ENCODE measurements at regions not wholly inside any gene's neighbourhood (a gene's known extent, or its start where the extent isn't known, plus 50 kb on each side); places are given as distances from the start of the nearest gene placed in this dataset.

DNA sequence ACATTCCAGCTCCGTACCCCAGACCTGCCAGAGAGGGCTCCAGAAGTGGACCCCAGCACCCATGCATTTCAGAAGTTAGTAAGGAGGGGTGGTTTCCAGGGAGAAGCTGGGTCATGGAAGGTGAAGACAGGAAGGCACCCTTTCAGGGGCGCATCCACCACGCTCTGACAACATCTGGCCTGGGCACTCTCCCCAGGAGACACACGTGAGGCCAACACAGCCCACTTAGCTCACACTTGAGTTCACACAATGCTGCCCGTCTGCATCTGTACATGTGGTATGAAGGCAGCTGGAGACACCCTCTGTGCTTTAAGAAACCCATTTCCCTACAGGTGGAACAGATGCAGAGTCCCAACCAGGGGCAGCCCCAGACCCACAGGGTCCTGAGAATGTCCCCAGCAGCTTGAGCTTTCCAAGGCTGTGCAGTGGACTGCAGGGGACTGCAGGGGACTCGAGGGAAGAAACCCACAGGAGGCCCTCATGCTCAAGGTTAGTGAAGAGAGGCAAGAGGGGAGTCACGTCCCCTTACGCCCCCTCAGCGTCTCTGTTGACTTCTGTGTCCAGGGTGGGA lies 326.8 kb upstream of the IRX1 start:
- DNase-seq, result no peak

DNA sequence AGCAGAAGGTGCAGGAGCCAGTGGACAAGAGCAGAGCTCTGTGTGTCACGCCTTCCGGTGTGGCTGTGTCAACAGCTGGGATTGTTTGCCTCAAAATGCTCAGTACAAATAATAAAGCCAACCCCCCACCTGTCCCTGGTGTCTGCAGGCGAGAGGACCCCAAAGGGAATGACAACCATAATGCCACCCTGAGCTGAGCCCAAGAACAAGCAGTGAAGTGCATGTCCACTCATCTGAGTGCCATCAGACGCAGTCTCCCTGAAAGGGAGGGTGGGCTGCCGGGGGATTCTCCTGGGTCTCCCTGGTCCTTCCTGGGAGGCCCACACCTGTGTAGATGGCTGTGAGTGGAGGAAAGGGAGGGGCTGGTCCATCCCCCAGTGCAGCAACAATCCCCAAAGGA lies 328.8 kb upstream of the IRX1 start:
- DNase-seq, result no peak

DNA sequence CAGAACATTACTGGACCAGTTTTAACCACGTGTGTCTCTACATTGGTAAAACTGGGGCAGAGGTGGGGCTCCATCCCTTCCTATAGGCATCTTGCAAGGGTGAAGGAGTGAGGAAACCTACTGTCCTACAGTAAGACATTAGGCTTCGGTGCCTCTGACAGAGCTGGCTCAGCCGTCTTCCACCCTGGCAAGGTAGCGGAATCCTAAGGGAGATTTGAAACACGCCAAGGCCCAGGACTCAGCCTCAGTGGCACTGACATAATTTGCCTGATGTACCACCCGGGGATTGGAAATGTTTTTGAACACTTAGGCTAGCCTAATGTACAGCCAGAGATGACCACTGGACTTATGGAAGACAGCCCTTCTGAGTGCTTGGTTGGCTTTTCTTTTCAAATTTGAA lies 329.7 kb upstream of the IRX1 start:
- no peak for DNase-seq

DNA sequence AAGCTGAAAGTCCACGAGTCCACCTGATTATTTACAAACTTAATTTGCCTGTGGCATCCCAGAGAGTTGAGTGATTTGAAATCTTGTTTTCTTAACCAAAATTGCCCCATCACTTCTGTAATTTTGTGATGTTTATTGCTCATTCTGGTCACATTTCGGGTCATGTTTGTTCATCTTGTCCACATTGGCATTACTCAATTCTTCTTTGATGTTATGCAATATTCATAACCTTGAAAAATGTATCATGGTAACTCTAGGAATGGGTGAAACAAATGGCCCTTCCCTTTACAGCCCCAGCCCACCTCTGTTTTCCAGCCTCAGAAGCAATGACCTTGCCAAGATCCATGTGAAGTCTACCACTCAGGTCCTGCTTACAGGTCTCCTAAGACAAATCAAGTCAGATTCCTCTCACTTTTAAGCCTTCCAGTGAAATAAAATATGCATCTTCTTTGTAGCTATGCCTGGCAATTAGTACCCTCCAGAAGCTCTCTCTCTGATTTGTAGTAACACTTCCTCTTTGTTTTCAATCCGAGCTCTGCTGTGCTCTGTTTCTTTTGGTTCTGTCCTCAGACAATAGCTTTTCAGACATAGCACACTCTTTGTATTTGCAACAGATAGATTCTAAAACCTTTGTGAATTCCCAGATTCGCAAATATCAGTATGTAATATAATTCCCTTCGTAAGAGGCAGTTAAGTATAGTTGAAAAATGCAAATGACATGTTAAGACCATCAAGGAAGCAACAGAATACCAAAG lies 330.3 kb upstream of the IRX1 start:
- DNase-seq, result no peak

DNA sequence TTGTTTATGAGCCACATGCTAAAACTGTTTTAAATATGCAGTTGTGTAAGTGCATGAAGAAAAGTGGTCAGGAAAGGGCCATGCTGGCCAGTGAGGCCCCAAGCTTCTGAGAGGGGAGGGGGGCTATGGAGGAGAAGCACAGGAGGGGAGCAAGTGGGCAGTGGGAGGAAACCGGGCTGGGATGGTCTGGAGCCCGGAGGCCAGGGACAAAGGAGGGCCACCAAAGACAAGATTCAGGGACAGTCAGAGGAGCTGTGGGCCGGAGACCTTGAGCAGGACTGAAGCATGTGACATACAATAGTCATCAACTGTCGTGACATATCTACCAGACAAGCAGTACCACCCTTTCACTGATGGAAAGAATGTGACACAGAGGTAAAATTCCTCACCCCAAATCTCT lies 333.2 kb upstream of the IRX1 start:
- DNase-seq, result no peak

DNA sequence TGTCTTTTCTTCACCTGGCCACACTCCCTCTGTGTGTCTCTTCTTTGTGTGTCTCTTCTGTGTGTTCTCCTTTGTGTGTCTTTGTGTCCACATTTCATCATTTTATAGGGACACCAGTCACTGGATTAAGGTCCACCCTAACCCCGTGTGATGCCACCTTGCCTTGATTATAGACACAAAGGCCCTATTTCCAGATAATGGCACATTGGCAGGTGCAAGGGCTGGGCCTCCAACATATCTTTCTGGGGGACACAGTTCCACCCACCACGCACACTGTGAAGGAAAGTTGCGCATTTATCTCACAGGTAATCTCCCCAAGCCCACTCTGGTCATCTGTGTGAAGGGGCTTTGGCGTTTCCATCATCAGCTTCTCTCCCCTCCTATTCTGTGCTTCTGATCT lies 334.6 kb upstream of the IRX1 start:
- DNase-seq, result no peak

DNA sequence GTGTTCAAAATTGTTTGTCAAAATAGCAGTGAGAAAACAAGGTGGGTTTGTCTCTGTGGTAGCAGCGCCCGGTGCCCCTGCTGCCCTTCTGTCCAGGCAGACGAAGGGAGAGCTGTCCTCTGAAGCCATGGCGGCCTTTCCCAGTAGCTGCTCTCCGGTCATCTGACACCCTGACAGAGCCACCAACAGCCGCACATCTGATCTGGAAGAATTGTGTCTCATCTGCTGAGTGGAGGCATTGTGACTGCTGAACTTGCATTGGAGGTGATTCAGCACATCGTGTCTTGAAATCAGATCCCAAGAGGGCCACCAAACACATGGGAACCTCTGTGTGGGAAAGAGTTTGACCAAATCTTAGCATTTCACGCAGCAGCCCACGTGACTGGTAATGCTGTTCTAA lies 337.6 kb upstream of the IRX1 start:
- no peak for DNase-seq

DNA sequence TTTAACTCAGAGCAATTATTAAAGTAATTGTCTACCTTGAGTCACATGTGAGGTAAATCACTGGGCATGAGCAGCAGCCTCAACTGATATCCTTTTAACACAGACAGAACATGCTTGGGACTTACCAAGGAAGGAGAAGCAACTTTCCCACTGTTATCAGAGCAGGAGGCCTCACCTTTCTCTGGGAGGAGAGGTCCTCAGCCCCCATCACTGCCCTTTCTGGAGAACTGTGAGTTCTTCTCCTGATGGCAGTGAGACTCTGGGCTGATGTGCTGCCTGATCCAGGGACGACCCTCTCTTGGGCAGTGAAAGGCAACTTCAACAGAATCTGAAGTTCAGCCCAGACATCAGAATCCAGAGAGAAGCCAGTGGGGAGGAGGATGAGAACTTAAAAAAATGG lies 343.4 kb upstream of the IRX1 start:
- DNase-seq, result no peak

DNA sequence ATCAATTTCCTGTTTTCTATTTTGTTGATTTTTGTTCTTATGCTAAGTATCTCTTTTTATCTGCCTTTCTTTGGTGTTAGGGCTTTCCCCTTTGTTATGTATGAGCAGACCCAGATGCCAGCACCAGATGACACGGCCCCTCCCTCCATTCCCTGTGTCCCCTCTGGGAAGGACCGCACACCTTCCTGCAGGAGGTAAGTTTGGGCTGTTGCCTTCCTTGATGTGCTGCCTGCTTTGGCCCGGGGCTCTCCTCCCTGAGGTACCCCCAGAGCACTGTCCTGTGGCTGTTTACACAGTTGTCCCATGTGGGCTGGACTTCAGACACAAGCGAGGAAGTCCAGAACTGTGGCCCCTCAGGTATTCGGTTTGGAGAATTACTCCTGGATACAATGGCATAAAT lies 343.8 kb upstream of the IRX1 start:
- no peak for DNase-seq

DNA sequence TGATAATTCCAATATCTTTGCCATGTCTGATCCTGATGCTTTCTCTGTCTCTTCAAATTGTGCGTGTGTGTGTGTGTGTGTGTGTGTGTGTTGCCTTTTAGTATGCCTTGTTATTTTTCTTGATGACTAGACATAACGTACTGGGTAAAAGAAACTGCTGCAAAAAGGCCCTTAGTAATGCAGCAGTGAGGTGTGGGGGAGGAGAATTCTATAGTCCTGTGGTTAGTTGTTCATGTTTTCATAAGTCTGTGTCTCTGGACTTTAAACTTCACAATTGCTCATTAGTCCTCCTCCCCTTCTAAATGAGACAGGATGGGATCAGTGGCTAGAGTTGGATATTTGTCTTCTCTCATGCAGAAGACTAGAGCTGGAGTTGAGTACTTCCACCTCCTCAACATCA lies 346.2 kb upstream of the IRX1 start:
- DNase-seq, result no peak

DNA sequence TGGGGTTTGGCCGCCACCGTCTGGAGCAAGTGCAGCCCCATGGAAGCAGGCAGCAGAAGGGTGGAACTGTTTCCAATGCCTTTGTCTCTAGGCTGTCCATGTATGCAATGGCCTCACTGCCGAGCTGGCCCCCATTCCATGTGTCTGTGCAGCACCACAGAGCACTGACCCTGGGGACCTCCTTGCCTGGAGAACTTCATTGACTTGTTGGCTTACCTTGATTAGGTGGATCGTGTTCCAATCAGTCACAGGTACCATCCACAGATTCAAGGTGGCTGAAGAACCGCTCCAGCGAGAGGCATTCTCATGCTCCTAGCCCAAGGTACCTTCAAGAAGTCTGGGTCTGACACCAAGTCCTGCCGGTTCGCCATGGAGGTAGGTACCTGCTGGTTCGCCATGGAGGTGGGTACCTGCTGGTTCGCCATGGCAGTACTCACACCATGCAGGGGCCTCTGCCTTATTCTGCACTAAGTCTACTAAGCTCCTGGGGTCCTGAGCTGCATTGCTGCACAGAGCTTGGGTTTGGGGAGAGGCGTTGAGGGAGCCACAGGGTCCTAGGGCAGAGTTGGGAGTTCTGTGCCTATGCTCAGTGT lies 358.3 kb upstream of the IRX1 start:
- DNase-seq, result no peak

DNA sequence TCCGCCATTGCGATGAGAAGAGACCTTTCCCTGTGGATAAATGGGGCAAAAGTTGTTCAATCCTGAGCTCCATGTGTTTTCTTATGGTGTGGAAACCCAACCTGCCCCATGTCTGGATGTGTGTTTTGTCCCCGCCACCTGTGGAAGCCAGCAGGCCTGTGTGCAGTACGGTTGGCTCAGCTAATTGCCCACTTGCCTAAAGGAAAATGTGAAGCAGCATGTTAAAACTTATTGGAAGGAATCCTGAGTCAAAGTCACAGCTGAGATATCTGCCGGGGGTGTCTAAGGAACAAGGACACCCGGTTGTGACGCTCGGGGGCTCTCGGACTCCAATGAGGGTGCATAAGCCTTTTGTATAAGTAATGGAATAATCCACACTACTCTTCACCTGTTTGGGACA lies 361.1 kb upstream of the IRX1 start:
- no peak for DNase-seq

DNA sequence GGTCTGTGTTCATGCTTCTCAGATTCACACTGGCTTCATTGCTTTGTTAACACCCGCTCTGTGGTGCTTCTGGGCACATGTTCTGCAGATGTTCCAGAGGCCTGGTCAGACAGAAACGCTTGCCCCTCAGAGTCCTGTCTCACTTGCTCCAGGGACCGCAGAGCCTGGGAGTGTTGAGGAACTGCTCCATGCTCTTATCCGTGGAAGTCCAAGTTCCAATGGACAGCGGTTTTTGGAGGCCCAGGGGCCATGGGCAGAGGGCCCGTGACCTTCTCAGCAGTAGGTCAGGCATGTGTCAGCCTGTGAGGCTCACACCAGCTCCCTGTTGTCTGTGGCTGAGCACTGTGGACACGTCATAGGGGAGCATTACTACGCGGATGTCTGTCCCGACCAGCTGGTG lies 364.7 kb upstream of the IRX1 start:
- no peak for DNase-seq

DNA sequence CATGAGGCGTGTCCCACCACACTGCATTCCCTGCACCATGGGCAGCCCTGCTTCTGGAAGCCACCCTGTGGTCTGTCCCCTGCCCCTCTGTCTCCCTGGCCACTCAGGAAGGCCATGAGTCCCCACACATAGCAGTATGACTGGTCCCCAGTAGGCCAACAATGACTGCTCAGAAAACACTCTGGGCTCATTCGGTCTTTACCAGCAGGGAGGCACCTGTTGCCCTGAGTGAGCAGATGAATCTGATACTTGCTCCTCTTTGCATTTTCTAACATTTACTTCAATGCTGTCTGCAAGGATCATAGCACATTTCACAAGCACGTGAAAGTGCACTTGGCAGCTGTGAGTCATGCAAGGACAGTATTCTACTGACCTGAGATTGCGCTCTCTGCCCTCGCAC lies 365.4 kb upstream of the IRX1 start:
- no peak for DNase-seq

DNA sequence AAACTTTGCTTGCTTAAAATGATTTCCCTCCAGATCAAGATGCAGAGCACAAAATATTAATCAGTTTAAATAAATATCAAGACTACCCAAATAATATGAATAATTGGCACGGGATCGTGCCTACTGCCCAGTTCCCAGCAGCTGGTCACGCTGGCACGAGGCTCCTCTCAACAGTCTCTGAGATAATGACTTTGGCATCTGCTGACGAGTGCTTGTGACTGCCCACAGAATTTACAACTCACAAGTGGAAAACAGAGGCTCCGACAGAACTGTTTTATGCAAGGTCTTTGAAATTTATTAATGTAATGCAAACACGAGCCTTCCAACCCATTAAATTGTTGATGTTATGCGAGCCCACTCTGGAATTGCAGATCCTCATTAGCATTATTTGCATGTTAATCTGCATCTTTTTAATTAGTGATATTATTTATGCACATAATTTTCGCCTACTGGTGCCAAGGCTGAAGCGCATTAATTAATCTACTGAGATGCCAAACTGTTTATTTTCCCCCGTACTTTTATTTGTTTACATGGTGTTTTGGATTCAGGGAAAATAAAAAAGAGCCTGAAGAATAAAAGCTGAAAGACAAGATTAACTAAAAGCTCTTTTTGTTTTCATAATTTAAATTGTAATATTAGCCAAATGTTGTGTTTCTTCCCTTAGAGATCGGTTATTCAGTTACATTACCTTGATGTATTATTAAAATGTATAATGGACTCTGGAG lies 369.3 kb upstream of the IRX1 start:
- no peak for DNase-seq

DNA sequence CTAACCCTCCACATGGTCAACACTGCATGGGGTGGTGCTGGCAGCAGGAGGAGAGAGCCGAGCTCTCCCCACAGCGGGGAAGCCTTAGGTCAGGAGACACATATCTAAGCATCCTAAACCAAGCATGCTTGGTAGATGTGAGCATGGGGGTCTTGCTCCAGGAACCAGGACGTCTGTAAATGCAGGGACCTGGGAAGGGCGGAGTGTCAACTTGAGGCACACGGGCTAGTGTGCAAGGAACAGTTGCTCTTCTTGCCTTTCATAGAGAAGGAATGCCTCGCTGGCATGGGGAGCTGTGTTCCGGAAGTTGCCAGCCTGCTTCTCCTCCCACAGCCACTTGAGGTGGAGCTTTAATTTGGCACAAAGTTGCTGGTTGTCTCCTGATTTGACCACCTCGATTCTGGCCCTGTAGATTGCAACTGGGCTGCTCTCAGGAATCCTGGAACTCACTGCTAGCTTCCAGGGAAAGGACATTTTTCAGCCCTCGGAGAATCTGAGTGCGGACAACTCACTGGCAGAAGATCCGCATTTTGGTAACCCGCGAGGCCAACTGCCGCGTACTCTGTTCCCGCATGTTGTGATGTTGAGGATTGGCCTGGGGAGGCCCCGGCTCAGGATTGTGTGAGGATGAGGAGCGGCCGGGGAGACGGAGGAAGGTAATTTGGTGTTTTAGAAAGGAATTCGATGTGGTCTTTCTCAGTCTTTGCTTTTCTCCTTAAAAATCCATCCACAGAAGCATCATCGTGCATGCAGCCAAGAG lies 370.3 kb upstream of the IRX1 start:
- no peak for DNase-seq

DNA sequence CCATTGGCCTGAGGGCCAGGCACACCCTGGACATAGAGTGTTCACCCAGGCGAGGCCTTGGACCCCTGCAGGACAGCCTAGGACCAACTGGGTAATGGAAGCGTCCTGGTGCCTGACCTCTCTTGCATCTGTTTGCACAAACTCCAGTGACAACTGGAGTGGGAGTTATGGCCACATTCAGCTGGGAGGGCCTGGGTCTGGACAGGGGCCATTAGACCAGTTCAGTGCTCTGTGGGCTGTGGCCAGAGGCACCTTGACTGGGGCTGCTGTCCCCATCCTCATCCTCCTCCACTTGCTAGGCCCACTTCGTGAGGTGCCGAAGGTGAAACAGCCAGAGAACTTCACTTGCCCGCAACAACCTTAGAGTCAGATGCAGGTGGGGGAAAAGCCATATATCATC lies 372.7 kb upstream of the IRX1 start:
- DNase-seq, result no peak

DNA sequence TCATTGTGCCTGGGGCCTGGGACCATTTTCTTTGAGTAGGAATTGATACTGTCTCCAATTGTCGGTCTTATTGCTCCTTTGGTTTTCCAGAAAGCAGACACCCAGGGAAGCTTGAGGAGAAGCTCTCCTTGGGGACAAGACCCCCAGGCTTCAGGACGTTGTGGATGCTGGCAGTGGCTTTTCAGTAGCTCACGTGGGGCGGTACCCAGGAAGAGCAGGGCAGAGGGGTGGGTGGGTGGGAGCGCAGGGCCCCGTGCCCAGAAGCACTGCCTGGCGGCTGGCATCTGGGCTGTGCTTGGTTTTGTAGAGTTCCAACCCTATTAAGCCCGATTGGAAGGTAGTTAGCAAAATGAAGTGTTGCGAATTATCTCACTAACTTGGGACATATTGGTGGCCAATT lies 374.2 kb upstream of the IRX1 start:
- DNase-seq, result no peak

DNA sequence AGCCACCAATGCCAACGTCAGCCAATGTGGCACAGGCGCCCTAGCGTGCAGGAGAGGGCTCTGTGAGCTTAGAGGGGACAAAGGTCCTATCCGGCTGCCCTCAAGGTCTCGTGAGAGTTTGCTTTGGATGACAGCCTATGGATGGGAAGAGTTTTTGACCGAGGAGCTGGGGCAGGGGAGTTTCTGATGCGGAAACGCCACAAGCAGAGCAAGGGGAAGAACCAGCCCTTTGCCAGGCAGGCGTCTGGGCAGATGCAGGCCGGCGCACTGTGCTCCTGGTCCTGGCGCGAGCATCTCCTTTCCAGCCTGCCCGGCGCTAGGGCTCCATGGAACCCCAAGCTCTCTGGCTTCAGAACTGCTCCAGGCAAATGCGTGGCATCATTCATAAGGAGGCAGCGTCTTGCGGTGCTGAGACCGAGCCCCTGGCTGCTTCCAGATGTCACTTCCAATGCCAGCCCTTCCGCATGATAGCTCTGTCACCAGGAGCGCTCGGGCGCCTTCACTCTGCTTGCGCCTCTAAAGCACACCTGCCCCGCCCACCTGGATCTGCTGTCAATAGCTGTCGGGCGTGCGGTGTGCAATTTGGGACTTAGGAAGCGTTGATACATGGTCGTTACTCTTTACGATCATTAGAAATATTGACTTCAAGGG lies 374.9 kb upstream of the IRX1 start:
- no peak for DNase-seq

DNA sequence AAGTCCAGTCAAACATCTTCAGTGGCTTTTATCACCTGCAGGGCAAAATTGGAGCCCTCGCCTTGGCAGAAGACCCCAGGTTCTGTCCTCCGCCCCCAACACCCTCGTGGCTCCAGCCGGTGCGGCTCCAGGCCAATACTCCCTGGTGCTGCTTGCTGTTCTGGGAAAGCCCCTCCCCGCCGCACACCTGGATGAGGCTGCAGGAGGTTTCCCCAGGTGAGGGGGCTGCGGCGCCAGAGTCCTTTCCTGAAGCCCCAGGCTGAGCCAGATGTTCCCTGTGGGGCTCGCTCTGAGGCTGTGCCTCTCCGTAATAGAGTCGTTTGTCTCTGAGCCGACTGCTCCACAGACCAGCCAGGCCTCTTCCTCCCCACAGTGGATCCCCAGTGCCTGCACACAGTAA lies 375.4 kb upstream of the IRX1 start:
- DNase-seq, result no peak

DNA sequence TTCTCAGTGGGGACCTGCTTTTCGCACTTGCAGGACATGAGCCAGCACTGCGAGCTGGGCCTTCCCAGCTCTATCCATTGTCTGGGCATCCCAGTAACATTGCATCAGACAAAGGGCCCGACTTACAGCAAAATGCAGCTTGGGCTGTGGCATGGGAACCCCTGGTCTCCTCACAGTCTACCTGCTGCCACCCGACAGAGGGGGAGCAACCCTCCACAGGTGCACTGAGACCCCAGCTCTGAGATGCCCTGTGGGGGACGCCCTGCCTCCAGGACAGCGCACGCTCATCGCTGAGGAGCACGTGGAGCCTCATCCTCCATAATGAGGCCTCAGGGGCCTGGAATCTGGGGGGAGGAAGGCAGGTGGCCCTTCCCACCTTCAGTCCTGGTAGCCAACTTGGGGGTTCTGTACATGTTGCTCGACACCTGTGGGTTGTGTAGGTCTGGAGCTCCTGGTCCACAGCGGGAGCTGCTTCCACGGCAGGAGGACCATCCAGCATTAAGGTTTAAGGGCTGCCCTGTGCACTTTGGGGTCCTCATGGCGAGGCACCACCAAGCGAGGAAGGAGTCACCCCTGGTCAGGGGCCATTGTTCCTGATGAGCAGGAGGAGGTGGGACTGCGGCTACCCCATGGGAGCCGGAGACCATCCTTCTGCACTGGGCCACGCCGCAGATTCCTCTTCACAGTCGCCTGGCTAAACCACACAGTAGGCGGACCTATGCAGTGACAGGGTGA lies 376.5 kb upstream of the IRX1 start:
- no peak for DNase-seq

Measured in activated CD4-positive, CD25-positive, alpha-beta regulatory T cell (primary cell).